A549 (cell line): ENCODE measurements at regions not wholly inside any gene's neighbourhood (a gene's known extent, or its start where the extent isn't known, plus 50 kb on each side); places are given as distances from the start of the nearest gene placed in this dataset.

Source experiments
- CHD2 ChIP-seq: fragments of 150-350 bp; IDR thresholded peaks from 2 replicates; pipeline ENCODE4 v1.6.1; 2014; ENCODE audit warnings: low read length; ENCODE audit not compliant: partially characterized antibody
- CTCF ChIP-seq: fragments of >200 bp; sonication (Bioruptor Twin); formaldehyde crosslinking; IDR thresholded peaks from 3 replicates; pipeline ENCODE4 v1.5.1; 2016
- EHF ChIP-seq: fragments of 250-450 bp; sonication (Bioruptor Pico); IDR thresholded peaks from 2 replicates; pipeline ENCODE4 v1.5.0; 2020; ENCODE audit warnings: mild to moderate bottlenecking
- GATA3 ChIP-seq: IDR thresholded peaks from 2 replicates; pipeline ENCODE4 v1.6.1; 2012; ENCODE audit warnings: borderline replicate concordance
- HOXA7 ChIP-seq: fragments of 250-450 bp; sonication (Bioruptor Pico); IDR thresholded peaks from 2 replicates; pipeline ENCODE4 v1.5.0; 2020; ENCODE audit warnings: mild to moderate bottlenecking, moderate library complexity
- KDM1A ChIP-seq: fragments of 200-600 bp; sonication (generic); IDR thresholded peaks from 2 replicates; pipeline ENCODE4 v1.6.1; 2016; ENCODE audit warnings: low read depth, mild to moderate bottlenecking
- NR3C1 ChIP-seq: fragments of >200 bp; sonication (Bioruptor Twin); formaldehyde crosslinking; IDR thresholded peaks from 3 replicates; pipeline ENCODE4 v1.6.1; 2017
- PHF8 ChIP-seq: fragments of 200-600 bp; sonication (generic); IDR thresholded peaks from 2 replicates; pipeline ENCODE4 v1.6.1; 2016; ENCODE audit warnings: low read depth, mild to moderate bottlenecking, antibody characterized with exemption, moderate library complexity, borderline replicate concordance
- POLR2A ChIP-seq: IDR thresholded peaks from 2 replicates; pipeline ENCODE4 v1.6.1; 2012; ENCODE audit warnings: mild to moderate bottlenecking, low read length
- REST ChIP-seq: fragments of 200-600 bp; sonication (generic); IDR thresholded peaks from 2 replicates; pipeline ENCODE4 v1.6.1; 2016; ENCODE audit warnings: antibody characterized with exemption, mild to moderate bottlenecking, moderate library complexity
- RFX5 ChIP-seq: fragments of 450-650 bp; IDR thresholded peaks from 2 replicates; pipeline ENCODE4 v1.7.1; 2014; ENCODE audit warnings: antibody characterized with exemption, mild to moderate bottlenecking, moderate library complexity
- SREBF2 ChIP-seq: fragments of 450-650 bp; IDR thresholded peaks from 2 replicates; pipeline ENCODE4 v1.6.1; 2014; ENCODE audit warnings: mild to moderate bottlenecking, moderate library complexity

GRCh38 chr4:154035341-154035740 lies 246.5 kb upstream of the SFRP2 start:
- TF ChIP-seq REST (no peak), CTCF (no peak), PHF8 (no peak), NR3C1 (no peak), CHD2 (no peak), EHF (CRISPR knock-in tag) (no peak), GATA3 (no peak), RFX5 (no peak), SREBF2 (no peak), POLR2A (no peak), HOXA7 (CRISPR knock-in tag) (no peak), KDM1A (no peak)
